ENCODE measurements at regions not wholly inside any gene's neighbourhood (a gene's known extent, or its start where the extent isn't known, plus 50 kb on each side); places are given as distances from the start of the nearest gene placed in this dataset.

GRCh38 chr20:57871237-57871632 lies 161.4 kb upstream of the PMEPA1 start:
- TF ChIP-seq POLR2AphosphoS5 (IDR thresholded peaks at IDR 0.05) = no peak
- no peak for TF ChIP-seq CTCF (IDR thresholded peaks at IDR 0.05)
- no peak for TF ChIP-seq POLR2A (IDR thresholded peaks at IDR 0.05; ENCODE audit: low read depth)
